ENCODE measurements at regions not wholly inside any gene's neighbourhood (a gene's known extent, or its start where the extent isn't known, plus 50 kb on each side); places are given as distances from the start of the nearest gene placed in this dataset.

GRCh38 chr18:2082676-2083075 is 488.6 kb downstream of the METTL4 start:
- no peak for DNase-seq

- DNase-seq, result no peak
Observed at GRCh38 chr18:2083691-2084090, 487.6 kb downstream of the METTL4 start.

GRCh38 chr18:2086439-2086838 is 484.9 kb downstream of the METTL4 start:
- no peak for DNase-seq

GRCh38 chr18:2087877-2088673 is 483.2 kb downstream of the METTL4 start:
- DNase-seq, result peak; percentile 34

GRCh38 chr18:2089396-2089795 is 481.9 kb downstream of the METTL4 start:
- no peak for DNase-seq

- DNase-seq, result no peak
Observed at GRCh38 chr18:2091937-2092336, 479.4 kb downstream of the METTL4 start.

GRCh38 chr18:2096551-2096950 is 474.8 kb downstream of the METTL4 start:
- no peak for DNase-seq

GRCh38 chr18:2100694-2101213 is 470.6 kb downstream of the METTL4 start:
- DNase-seq, result no peak

- DNase-seq, result no peak
Observed at GRCh38 chr18:2102022-2102421, 469.3 kb downstream of the METTL4 start.

GRCh38 chr18:2103299-2103698 is 468.0 kb downstream of the METTL4 start:
- DNase-seq, result no peak

- DNase-seq, result peak; percentile 52
Observed at GRCh38 chr18:2104620-2105462, 466.5 kb downstream of the METTL4 start.

- DNase-seq, result peak; percentile 85
Observed at GRCh38 chr18:2108591-2108990, 462.7 kb downstream of the METTL4 start.

- peak; percentile 74 for DNase-seq
Observed at GRCh38 chr18:2111456-2111855, 459.8 kb downstream of the METTL4 start.

- peak; percentile 10 for DNase-seq
Observed at GRCh38 chr18:2112435-2113045, 458.8 kb downstream of the METTL4 start.

GRCh38 chr18:2114289-2114688 is 457.0 kb downstream of the METTL4 start:
- no peak for DNase-seq

- no peak for DNase-seq
Observed at GRCh38 chr18:2114765-2115164, 456.5 kb downstream of the METTL4 start.

- no peak for DNase-seq
Observed at GRCh38 chr18:2121224-2121623, 450.1 kb downstream of the METTL4 start.

- no peak for DNase-seq
Observed at GRCh38 chr18:2123077-2123476, 448.2 kb downstream of the METTL4 start.

GRCh38 chr18:2134364-2134763 is 436.9 kb downstream of the METTL4 start:
- DNase-seq, result no peak

GRCh38 chr18:2135309-2135708 is 436.0 kb downstream of the METTL4 start:
- DNase-seq, result no peak

- DNase-seq, result no peak
Observed at GRCh38 chr18:2138552-2138951, 432.8 kb downstream of the METTL4 start.

GRCh38 chr18:2139691-2140090 is 431.6 kb downstream of the METTL4 start:
- peak; percentile 92 for DNase-seq

- DNase-seq, result peak; percentile 87
Observed at GRCh38 chr18:2143636-2144035, 427.7 kb downstream of the METTL4 start.
